Endothelial cell of umbilical vein (primary cell): ENCODE measurements at regions not wholly inside any gene's neighbourhood (a gene's known extent, or its start where the extent isn't known, plus 50 kb on each side); places are given as distances from the start of the nearest gene placed in this dataset.

Experiments used
- BruUV-seq: library from RNA; stranded (reverse); fragments of 400-500 nt; replicated peaks from 2 replicates; lab custom pipeline; 2021; lab: Mats Ljungman, UMichigan
- CTCF ChIA-PET: fragments of 300-600, 350-600 bp; sonication (Branson Sonifier 250); formaldehyde crosslinking; loops from one replicate; lab custom pipeline; 2021; ENCODE audit warnings: antibody characterized with exemption, inconsistent platforms; lab: Charles Lee
- POLR2A ChIA-PET: fragments of 300-600, 350-600 bp; sonication (Branson Sonifier 250); formaldehyde crosslinking; loops from one replicate; lab custom pipeline; 2021; ENCODE audit warnings: antibody characterized with exemption, inconsistent platforms; lab: Charles Lee
- DNase-seq: peaks from one replicate; pipeline ENCODE4 v3.0.0-alpha.2; 2011; ENCODE audit warnings: low read depth, low spot score
- FAIRE-seq: peaks from 2 replicates; lab custom pipeline; 2011; peaks lifted over from hg19 to GRCh38; lab: Jason Lieb, UNC
- H2AFZ ChIP-seq: 2 replicates; pipeline ENCODE4 v1.6.0; 2012; ENCODE audit warnings: low read depth, low read length, control low read depth, inconsistent platforms
- H3K27ac ChIP-seq: 2 replicates; pipeline ENCODE4 v1.5.1; 2011; ENCODE audit warnings: low read depth, mild to moderate bottlenecking, control low read depth, low read length, moderate library complexity; ENCODE audit not compliant: insufficient read depth
- H3K27me3 ChIP-seq, 2 experiments: 2 replicates each; pipeline versions ENCODE4 v1.6.0 to v1.6.1; 2011; ENCODE audit warnings: low read length in 2 of 2, mixed read lengths in 1 of 2; ENCODE audit not compliant: control insufficient read depth in 2 of 2, insufficient read depth in 2 of 2
- H3K36me3 ChIP-seq, 2 experiments: 2 replicates in 1 of 2; 3 replicates in 1 of 2; pipeline ENCODE4 v1.5.1; 2011; ENCODE audit warnings: low read length in 2 of 2, mild to moderate bottlenecking in 1 of 2, moderate library complexity in 1 of 2; ENCODE audit not compliant: control insufficient read depth in 2 of 2, insufficient read depth in 2 of 2; ENCODE audit errors: extremely low read depth in 1 of 2
- H3K4me1 ChIP-seq: 3 replicates; pipeline ENCODE4 v1.5.1; 2011; ENCODE audit warnings: mild to moderate bottlenecking, low read length; ENCODE audit not compliant: control insufficient read depth, insufficient read depth; ENCODE audit errors: extremely low read depth
- H3K4me2 ChIP-seq: 2 replicates; pipeline ENCODE4 v1.6.1; 2011; ENCODE audit warnings: low read length, control low read depth, mixed read lengths; ENCODE audit not compliant: insufficient read depth
- H3K4me3 ChIP-seq, 3 experiments: fragments of 200-600 bp in 1 of 3; sonication (generic), shearing (Covaris generic) in 1 of 3; replicated peaks in 1 of 3; 2 replicates each; pipeline ENCODE4 v1.5.1; 2011 to 2016; ENCODE audit warnings: control low read depth in 3 of 3, low read length in 3 of 3, mild to moderate bottlenecking in 2 of 3, inconsistent platforms in 1 of 3, low read depth in 1 of 3, moderate library complexity in 1 of 3; ENCODE audit not compliant: insufficient read depth in 1 of 3
- H3K79me2 ChIP-seq: 2 replicates; pipeline ENCODE4 v1.6.0; 2012; ENCODE audit warnings: low read length, inconsistent platforms; ENCODE audit not compliant: control insufficient read depth, insufficient read depth
- H3K9ac ChIP-seq: replicated peaks from 2 replicates; pipeline ENCODE3; 2011; ENCODE audit warnings: low read length, control low read depth; ENCODE audit not compliant: insufficient read depth; ENCODE audit errors: extremely low read depth
- H3K9me1 ChIP-seq: replicated peaks from 3 replicates; pipeline ENCODE4 v1.6.0; 2011; ENCODE audit warnings: mild to moderate bottlenecking, low read length; ENCODE audit not compliant: control insufficient read depth, insufficient read depth; ENCODE audit errors: extremely low read depth
- H3K9me3 ChIP-seq: replicated peaks from 2 replicates; pipeline ENCODE4 v1.5.1; 2012; ENCODE audit warnings: low read length, inconsistent platforms; ENCODE audit not compliant: control insufficient read depth, insufficient read depth
- H4K20me1 ChIP-seq: replicated peaks from 2 replicates; pipeline ENCODE3; 2011; ENCODE audit warnings: mild to moderate bottlenecking, low read length; ENCODE audit not compliant: control insufficient read depth, insufficient read depth; ENCODE audit errors: extremely low read depth
- CTCF ChIP-seq, 2 donors: IDR thresholded peaks; 1 replicate in 1 of 2; 2 replicates in 1 of 2; pipeline ENCODE4 v1.5.1; 2011; ENCODE audit warnings: low read length in 2 of 2, mild to moderate bottlenecking in 2 of 2, moderate library complexity in 2 of 2, control low read depth in 1 of 2, inconsistent platforms in 1 of 2, low read depth in 1 of 2; ENCODE audit not compliant: insufficient read depth in 1 of 2; ENCODE audit errors: extremely low read depth in 1 of 2
- EZH2 ChIP-seq: IDR thresholded peaks from 2 replicates; pipeline ENCODE4 v1.6.1; 2012; ENCODE audit warnings: borderline replicate concordance, low read depth, mild to moderate bottlenecking, moderate library complexity, low read length, inconsistent platforms; ENCODE audit not compliant: severe bottlenecking
- FOS ChIP-seq: IDR thresholded peaks from 2 replicates; pipeline ENCODE4 v1.6.1; 2011; ENCODE audit warnings: mild to moderate bottlenecking, low read length, moderate library complexity, borderline replicate concordance; ENCODE audit not compliant: insufficient read depth
- GATA2 ChIP-seq: IDR thresholded peaks from 2 replicates; pipeline ENCODE4 v1.7.0; 2011; ENCODE audit warnings: low read depth, mild to moderate bottlenecking, moderate library complexity, mixed read lengths, low read length; ENCODE audit not compliant: insufficient read length, insufficient read depth
- MAX ChIP-seq: IDR thresholded peaks from 2 replicates; pipeline ENCODE4 v1.6.1; 2011; ENCODE audit not compliant: insufficient read depth, insufficient read length
- MYC ChIP-seq: IDR thresholded peaks from one replicate; pipeline ENCODE4 v1.6.1; 2011; ENCODE audit warnings: mild to moderate bottlenecking, low read depth, low read length
- POLR2A ChIP-seq: IDR thresholded peaks from 2 replicates; pipeline ENCODE4 v1.6.1; 2012; ENCODE audit warnings: low read depth, mild to moderate bottlenecking, control low read depth, low read length
- POLR2AphosphoS5 ChIP-seq: IDR thresholded peaks from 2 replicates; pipeline ENCODE4 v1.6.1; 2012; ENCODE audit warnings: low read depth, mild to moderate bottlenecking, control low read depth, low read length, moderate library complexity; ENCODE audit not compliant: insufficient read depth
- dilution Hi-C: fragments of 300-500 bp; cut with MboI; formaldehyde crosslinking; loops from one replicate; pipeline ENCODE4 v1.15.0; 2019; ENCODE audit warnings: low sequenced_read_pairs; ENCODE audit not compliant: extremely low pct_ligation_motif_present
- intact Hi-C: fragments of 100-400 bp; cut with micrococcal nuclease; formaldehyde crosslinking; loops from one replicate; pipeline ENCODE4 v1.10.0; 2022

- intact Hi-C loops: no loop called here
- no peaks in the 10 kb centered on the region for H3K9me1 ChIP-seq
- H3K36me3 ChIP-seq: no peaks in the 10 kb centered on the region
- H3K9me3 ChIP-seq: no peaks in the 10 kb centered on the region
- no peak for DNase-seq
- dilution Hi-C loops: no loop called here
- BruUV-seq: no TSS peak
- TF ChIP-seq CTCF (IDR thresholded peaks at IDR 0.05; ENCODE audit: extremely low read depth in 1 of 2, insufficient read depth in 1 of 2, low read depth in 1 of 2, low read length in 2 of 2): no peak
- no peak for TF ChIP-seq POLR2AphosphoS5
- TF ChIP-seq MAX: no peak
- TF ChIP-seq POLR2A: no peak
- no peak for TF ChIP-seq FOS
- no peak for TF ChIP-seq GATA2
- TF ChIP-seq EZH2: no peak
- TF ChIP-seq MYC: no peak
- no peak overlapping the region for H2AFZ ChIP-seq
- ChIA-PET CTCF (no interaction called here), POLR2A (no interaction called here)
- no peak for FAIRE-seq
- no peak overlapping the region for H3K4me2 ChIP-seq
- H3K9ac ChIP-seq: no peak overlapping the region
- H3K4me1 ChIP-seq: no peaks in the 10 kb centered on the region
- H3K27ac ChIP-seq: no peak overlapping the region
- H3K4me3 ChIP-seq: no peak overlapping the region
- H4K20me1 ChIP-seq: no peaks in the 10 kb centered on the region
- H3K27me3 ChIP-seq: no peaks in the 10 kb centered on the region
- H3K79me2 ChIP-seq: no peaks in the 10 kb centered on the region
Observed at GRCh38 chr18:28267276-28267675, 90.3 kb upstream of the CDH2 start.
